Thyroid gland (tissue), 4 donors: ENCODE measurements at regions not wholly inside any gene's neighbourhood (a gene's known extent, or its start where the extent isn't known, plus 50 kb on each side); places are given as distances from the start of the nearest gene placed in this dataset.

Source experiments
- DNase-seq, 2 donors: peaks; one replicate each; pipeline ENCODE4 v3.0.0-alpha.2; 2019
- H3K27ac ChIP-seq, 3 donors: fragments of 200-600 bp; sonication (generic); 1 replicate in 2 of 3; 2 replicates in 1 of 3; pipeline ENCODE4 v1.5.1; 2016 to 2019; ENCODE audit warnings: mild to moderate bottlenecking in 1 of 3, moderate library complexity in 1 of 3
- H3K27me3 ChIP-seq: fragments of 200-600 bp; sonication (generic); one replicate; pipeline ENCODE4 v1.5.1; 2019
- H3K36me3 ChIP-seq, 2 donors: fragments of 200-600 bp; sonication (generic); one replicate each; pipeline ENCODE4 v1.5.1; 2016 to 2019
- H3K4me1 ChIP-seq, 2 donors: fragments of 200-600 bp; sonication (generic); one replicate each; pipeline ENCODE4 v1.5.1; 2017 to 2019
- H3K4me3 ChIP-seq, 3 donors: fragments of 200-600 bp; sonication (generic); replicated peaks in 1 of 3; 1 replicate in 2 of 3; 2 replicates in 1 of 3; pipeline ENCODE4 v1.5.1; 2016; ENCODE audit warnings: mild to moderate bottlenecking in 1 of 3
- H3K9me3 ChIP-seq: fragments of 200-600 bp; sonication (generic); one replicate; pipeline ENCODE4 v1.5.1; 2017
- CTCF ChIP-seq, 6 experiments: fragments of 200-600 bp in 3 of 6; fragments of 450-650 bp in 3 of 6; sonication (generic) in 3 of 6; IDR thresholded peaks; one replicate each; pipeline ENCODE4 v1.5.1; 2016 to 2019; ENCODE audit warnings: antibody characterized with exemption in 6 of 6, mild to moderate bottlenecking in 2 of 6, inconsistent platforms in 1 of 6, moderate library complexity in 1 of 6
- POLR2A ChIP-seq, 2 donors: fragments of 450-650 bp; IDR thresholded peaks; one replicate each; pipeline ENCODE4 v1.6.1; 2017; ENCODE audit warnings: antibody characterized with exemption in 2 of 2, mild to moderate bottlenecking in 2 of 2, moderate library complexity in 1 of 2
- WGBS, 2 donors: methylation state at CpG; one replicate each; pipeline ENCODE4 v1.1.5; 2017; 5-methylcytosine and 5-hydroxymethylcytosine counted together
- intact Hi-C: fragments of 100-400 bp; cut with DNase I; formaldehyde crosslinking; loops from one replicate; pipeline ENCODE4 v1.15.1; 2023

DNA sequence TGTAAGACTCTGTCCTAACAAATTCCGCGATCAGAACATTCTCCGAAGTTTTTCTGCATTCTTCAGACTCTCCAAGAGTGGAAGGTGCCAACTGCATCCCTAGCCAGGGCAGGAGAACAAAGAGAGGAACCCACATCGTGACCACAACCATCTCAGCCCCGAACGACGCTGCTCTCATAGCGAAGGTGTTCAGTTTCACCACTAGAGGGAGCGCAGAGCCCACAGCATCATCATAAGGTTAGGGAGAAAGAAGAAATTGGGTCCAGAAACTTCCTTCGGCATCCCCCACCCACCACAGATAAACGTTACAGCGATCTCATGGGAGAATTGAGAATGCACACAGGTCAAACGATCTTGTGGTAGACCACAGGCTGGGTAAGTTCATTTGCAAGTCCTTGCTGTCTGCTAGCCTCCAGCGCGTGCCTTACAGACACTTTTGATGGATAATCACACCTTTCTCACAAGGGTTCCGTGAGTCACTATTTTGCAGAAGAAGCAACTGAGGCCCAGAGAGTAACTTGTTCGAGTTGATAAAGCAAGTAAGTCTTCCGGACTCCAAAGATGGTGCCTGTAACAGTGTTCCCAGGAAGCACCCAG lies 53.7 kb upstream of the ARL4C start:
- H3K4me3 ChIP-seq: no peak overlapping the region
- H3K27me3 ChIP-seq: no peaks in the 10 kb centered on the region
- H3K36me3 ChIP-seq: no peaks in the 10 kb centered on the region
- intact Hi-C loops: loop anchor here (5.0 kb wide), 1 partner anchor 557 kb away; no protein-coding TSS in a partner anchor
- no peaks in the 10 kb centered on the region for H3K9me3 ChIP-seq
- TF ChIP-seq CTCF (IDR thresholded peaks at IDR 0.05) (peak; percentile 81 to 98 (median 94)), POLR2A (IDR thresholded peaks at IDR 0.05) (no peak)
- H3K4me1 ChIP-seq: no peaks in the 10 kb centered on the region
- peak; percentile 44 to 63 for DNase-seq
- H3K27ac ChIP-seq: no peak overlapping the region
- WGBS, 2 donors: 22 to 23% methylated on average over 18 of the region's 18 CpGs

DNA sequence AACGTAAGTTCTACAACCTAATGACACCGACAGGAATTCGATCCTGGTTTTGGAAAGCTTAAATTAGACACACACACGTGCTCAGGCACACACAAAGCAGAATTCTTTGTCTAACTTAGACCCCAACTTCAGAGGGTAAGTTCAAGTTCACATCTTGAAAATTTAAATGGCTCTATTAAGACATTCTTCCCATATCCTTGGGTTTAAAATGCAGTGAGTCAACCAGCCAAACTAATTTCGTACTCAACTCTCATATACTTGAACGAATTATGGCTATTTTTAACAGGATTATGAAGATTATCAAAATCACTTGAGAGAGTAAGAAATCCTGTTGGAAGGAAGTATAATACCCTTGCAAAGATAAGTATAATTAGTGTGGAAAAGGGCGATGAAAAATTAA lies 53.2 kb upstream of the ARL4C start:
- Histone ChIP-seq H3K4me3 (no peak overlapping the region), H3K27ac (no peak overlapping the region), H3K36me3 (no peaks in the 10 kb centered on the region), H3K4me1 (peaks cover 0 to under 1% of the 10 kb centered on the region in 2 donors), H3K9me3 (no peaks in the 10 kb centered on the region), H3K27me3 (no peaks in the 10 kb centered on the region)
- DNase-seq: no peak
- 77 to 89% methylated on average over 7 of the region's 7 CpGs for WGBS, 2 donors
- intact Hi-C loops: loop anchor here (5.0 kb wide), 1 partner anchor 557 kb away; no protein-coding TSS in a partner anchor
- TF ChIP-seq CTCF (IDR thresholded peaks at IDR 0.05) (no peak), POLR2A (IDR thresholded peaks at IDR 0.05) (no peak)

GRCh38 chr2:234548695-234549420 lies 52.0 kb upstream of the ARL4C start:
- Histone ChIP-seq H3K36me3 (no peaks in the 10 kb centered on the region), H3K27ac (no peak overlapping the region), H3K4me1 (peaks cover 0 to 5% of the 10 kb centered on the region in 2 donors), H3K9me3 (no peaks in the 10 kb centered on the region), H3K27me3 (no peaks in the 10 kb centered on the region), H3K4me3 (no peak overlapping the region)
- WGBS, 2 donors: 59 to 66% methylated on average over 15 of the region's 15 CpGs
- intact Hi-C loops: loop anchor here (5.0 kb wide), 1 partner anchor 568 kb away; no protein-coding TSS in a partner anchor
- no peak for DNase-seq
- TF ChIP-seq CTCF (IDR thresholded peaks at IDR 0.05) (no peak), POLR2A (IDR thresholded peaks at IDR 0.05) (no peak)

DNA sequence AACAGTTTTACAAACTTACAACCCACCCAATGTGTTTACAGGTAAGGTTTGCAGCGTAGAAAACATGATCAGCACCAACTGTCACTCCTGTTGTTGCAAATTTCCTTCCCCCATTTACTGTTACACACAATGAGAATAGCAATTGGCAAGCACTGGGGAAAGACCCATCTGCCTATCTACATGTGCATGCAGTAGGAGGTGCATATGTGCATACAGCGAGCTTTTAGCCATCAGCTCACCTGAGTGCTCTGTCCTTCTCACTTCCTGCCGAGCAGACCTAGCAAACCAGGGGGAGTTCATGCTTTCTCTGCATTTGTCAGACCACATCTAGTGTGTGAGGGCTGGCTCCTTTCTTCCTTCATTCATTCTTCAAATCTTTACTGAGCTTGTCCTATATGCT lies 49.9 kb upstream of the ARL4C start:
- no peak overlapping the region for H3K4me3 ChIP-seq
- no peaks in the 10 kb centered on the region for H3K27me3 ChIP-seq
- WGBS, 2 donors: 92 to 94% methylated on average over 3 of the region's 3 CpGs
- TF ChIP-seq POLR2A (IDR thresholded peaks at IDR 0.05) (no peak), CTCF (IDR thresholded peaks at IDR 0.05) (no peak)
- intact Hi-C loops: loop anchor here (5.0 kb wide), 1 partner anchor 571 kb away; no protein-coding TSS in a partner anchor
- H3K4me1 ChIP-seq: peaks cover 0 to 5% of the 10 kb centered on the region in 2 donors
- no peaks in the 10 kb centered on the region for H3K36me3 ChIP-seq
- no peak for DNase-seq
- no peak overlapping the region for H3K27ac ChIP-seq
- no peaks in the 10 kb centered on the region for H3K9me3 ChIP-seq
